Thyroid gland (tissue), 4 donors: ENCODE measurements at regions not wholly inside any gene's neighbourhood (a gene's known extent, or its start where the extent isn't known, plus 50 kb on each side); places are given as distances from the start of the nearest gene placed in this dataset.

Experiments
- CTCF ChIP-seq, 6 experiments: fragments of 200-600 bp in 3 of 6; fragments of 450-650 bp in 3 of 6; sonication (generic) in 3 of 6; IDR thresholded peaks; one replicate each; pipeline ENCODE4 v1.5.1; 2016 to 2019; ENCODE audit warnings: antibody characterized with exemption in 6 of 6, mild to moderate bottlenecking in 2 of 6, inconsistent platforms in 1 of 6, moderate library complexity in 1 of 6
- POLR2A ChIP-seq, 2 donors: fragments of 450-650 bp; IDR thresholded peaks; one replicate each; pipeline ENCODE4 v1.6.1; 2017; ENCODE audit warnings: antibody characterized with exemption in 2 of 2, mild to moderate bottlenecking in 2 of 2, moderate library complexity in 1 of 2

- TF ChIP-seq CTCF (IDR thresholded peaks at IDR 0.05) (no peak), POLR2A (IDR thresholded peaks at IDR 0.05) (no peak)
Measured at GRCh38 chrX:128439159-128439558, 387.0 kb upstream of the ACTRT1 start.
